Germinal center (tissue), 1 donor: ENCODE measurements at regions not wholly inside any gene's neighbourhood (a gene's known extent, or its start where the extent isn't known, plus 50 kb on each side); places are given as distances from the start of the nearest gene placed in this dataset.
"Not testable (repeated sequence)": the region's sequence is repeated elsewhere in the genome, so short reads cannot be mapped to it uniquely, and the experiment has no call there.

Experiments
- DNase-seq: peaks from one replicate; pipeline ENCODE4 v3.0.0; 2012; ENCODE audit warnings: mixed read lengths, low spot score

DNA sequence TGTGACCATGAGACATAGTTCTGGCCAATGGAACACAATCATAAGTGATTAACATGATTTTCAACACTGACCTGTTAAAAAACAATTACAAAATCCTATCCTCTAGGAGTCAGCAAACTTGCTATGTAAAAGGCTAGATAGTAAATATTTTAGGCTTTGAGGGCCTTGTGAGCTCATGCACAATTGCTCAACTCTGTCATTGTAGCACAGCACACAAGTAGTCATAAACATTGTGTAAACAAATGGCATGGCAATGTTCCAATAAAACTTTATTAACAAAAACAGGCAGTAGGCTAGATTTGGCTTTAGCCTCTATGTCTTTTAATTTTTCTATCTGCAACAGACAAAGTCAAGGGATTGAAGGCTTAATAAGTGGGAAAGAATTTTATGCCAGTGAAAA lies 350.7 kb downstream of the C12orf50 start:
- no peak for DNase-seq

DNA sequence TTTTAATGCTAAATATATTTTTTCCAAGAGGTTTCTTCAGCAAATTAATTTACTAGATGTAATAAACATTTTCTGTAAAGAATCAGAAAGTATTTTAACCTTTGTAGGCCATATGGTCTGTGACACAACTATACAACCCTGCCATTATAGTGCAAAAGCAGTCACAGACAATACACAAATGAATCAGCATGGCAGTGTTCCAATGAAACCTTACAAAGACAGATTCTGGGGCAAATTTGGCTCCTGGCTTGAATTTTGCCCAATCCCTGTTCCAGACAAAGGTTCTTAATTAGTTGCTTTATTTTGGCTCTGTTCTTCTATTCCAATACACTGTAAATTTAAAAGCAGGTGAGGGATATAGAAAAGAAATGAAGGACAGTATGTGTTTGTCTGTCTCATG lies 352.5 kb downstream of the C12orf50 start:
- DNase-seq = no peak

DNA sequence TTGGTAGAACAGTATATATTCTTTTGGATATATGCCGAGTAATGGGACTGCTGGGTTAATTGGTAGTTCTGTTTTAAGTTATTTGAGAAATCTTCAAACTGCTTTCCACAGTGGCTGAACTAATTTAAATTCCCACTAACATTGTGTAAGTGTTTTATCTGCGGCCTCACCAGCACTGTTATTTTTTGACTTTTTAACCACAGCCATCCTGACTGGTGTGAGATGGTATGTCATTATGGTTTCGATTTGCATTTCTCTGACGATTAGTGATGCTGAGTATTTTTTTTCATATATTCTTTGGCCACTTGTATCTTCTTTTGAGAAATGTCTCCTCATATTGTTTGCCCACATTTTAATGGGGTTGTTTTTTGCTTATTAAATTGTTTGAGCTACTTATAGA lies 357.4 kb downstream of the C12orf50 start:
- DNase-seq = no peak

DNA sequence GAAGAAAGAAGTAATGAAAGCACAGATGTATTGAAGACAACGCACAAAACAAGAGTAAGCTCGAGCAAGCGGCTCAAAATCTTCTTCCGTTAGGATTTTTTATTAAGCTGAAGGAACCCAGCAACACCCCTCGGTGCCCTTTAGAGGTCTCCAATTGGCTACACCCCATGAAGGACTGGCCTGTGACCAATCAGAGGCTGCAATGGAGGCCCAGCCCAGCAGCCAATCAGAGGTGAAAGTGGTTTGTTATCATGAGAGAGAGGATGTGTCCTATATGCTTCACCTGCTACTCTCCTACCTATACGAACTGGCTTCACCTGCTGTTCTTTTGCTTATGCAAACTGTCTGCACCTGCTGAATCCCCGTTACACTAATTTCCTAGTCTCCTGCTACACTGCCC lies 358.8 kb downstream of the C12orf50 start:
- no peak for DNase-seq

DNA sequence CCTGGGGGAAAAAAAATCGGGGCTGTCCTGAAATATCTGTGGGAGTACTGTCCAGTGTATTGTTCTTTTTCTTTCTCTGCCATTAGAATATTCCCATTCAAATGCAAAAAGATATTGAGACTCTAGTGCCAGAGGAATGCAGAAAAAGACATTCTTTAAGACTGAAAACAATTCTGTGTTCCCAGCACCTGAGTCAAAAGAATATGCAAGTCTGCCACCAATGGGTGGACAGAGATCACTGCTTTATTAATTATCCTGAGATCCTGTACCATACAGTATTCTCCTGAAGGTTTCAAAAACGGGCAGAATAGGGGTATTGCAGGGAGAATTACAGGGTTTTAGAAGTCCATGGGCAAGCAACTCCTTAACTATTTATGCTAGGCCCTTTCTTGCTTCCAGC lies 361.8 kb downstream of the C12orf50 start:
- no peak for DNase-seq

DNA sequence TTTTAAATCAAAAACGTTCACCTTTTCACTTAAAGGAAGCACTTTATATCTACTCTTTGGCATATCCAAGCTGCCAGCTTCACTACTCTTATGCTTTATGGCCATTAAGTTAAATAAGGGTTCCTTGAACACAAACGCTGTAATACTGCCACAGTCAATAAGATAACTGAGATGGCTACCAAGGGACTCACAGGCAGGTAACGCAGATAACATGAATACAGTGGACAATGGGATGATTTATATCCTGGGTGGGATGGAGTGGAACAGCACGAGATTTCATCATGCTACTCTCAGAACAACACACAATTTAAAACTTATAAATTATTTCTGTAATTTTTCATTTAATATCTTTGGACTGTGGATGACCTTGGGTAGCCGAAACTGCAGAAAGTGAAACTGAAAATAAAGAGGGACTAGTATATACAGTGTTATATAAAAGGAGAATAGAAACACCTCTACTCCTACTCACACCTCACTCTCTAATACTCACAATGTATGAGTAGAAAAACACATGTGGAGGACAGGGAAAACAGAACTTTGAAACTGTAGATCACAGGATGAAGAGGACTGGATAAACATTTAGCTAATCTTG lies 367.3 kb downstream of the C12orf50 start:
- no peak for DNase-seq

DNA sequence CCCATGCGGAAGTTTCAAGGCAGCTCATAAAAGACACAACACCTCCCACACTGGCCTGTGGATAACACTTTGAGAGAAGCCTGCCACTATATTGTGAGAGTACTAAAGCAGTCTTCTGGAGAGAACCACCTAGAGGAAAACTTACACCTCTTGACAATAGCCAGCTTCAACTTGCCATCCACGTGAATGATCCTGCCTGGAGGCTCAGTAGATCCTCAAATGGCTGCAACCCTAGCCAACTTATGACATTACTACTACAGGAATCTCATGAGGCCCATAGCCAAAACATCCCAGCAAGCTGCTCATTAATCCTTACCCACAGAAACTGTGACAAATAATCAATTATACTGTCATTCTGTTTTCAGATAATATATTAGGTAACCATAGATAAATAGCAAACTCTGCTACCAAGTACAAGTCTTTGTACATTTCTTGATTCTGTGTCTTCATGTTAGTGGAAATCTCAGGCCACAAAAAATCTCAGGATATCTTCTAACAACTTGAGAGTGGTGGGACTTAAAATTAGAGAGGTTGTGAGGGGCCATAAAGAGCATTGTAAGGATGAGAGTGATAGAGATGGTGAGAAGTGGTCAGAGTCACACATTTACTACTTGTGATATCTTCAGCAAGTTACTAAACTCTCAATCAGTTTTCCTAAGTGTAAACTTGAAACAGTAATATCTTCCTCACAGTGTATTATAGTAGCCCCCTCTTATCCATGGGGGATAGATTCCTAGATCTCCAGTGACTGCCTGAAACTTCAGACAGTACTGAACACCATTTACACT lies 368.0 kb downstream of the C12orf50 start:
- no peak for DNase-seq

DNA sequence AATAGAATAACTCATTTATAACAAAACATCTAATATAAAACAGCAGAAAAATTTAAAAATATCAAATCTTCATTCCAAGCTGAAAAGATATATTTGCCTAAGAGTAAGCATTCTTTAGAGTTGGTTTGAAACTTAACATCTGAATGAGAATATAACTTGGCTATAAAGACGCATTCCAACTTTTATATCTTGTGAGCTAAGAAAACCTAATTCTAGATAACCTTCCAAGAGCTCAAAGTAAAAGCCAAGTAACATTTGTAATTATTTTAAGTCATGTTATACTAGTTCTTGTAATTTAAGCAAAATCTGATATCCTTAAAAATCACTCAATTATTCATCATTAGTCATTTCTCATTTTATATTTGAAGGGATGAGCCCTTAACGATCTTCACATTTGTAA lies 368.9 kb downstream of the C12orf50 start:
- DNase-seq = no peak

DNA sequence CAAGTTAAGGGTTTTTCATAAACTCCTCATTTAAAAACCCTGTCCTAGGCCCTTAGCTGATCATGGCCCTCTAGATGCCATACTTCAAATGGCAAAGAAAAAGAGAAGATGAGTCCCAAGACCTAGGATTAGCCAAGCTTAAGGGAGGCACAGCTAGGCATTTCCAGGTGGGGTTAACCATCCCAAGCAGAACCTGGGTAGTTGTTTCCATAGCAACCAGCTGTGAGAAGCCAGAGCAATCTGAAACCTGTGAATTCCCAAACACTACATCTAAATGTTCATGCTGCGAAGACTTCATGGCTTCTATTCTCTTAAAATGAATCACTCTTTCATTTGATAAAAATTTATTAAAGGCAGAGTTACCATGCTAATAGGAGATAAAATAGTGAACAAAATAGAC lies 372.9 kb downstream of the C12orf50 start:
- no peak for DNase-seq

DNA sequence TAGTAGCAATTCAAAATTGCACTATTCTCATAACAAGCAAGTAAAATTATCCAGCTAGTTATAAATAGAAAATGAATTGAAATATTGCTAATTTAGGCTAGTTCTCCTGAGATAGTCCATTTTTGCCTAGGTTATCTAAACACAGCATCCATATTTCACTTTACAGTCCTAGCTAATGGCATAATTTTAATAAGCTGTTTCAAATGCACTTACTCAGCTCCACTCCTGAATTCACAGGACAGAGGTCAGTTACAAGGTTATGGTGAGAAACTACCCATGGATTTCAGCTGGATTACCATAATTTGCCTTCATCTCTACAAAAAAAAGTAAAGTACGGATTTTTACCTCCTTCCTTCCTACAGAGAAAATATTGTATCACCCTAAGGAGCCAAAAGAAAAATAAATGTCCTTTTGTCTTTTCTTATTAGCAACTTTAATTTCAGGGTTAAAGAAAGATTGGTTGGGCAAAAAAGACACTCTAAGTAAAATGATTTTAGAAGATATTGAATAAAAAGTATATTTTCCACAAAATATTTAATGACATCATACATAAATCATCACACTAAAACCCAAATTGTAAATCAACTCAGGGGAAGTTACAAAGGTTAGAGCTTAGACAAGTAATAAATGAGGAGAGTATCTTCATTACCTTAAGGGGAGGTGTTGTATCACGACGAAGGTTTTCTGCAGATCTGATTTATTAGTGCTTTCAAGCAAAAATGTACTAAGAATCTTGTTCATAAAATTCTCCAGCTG lies 377.4 kb downstream of the C12orf50 start:
- no peak for DNase-seq

DNA sequence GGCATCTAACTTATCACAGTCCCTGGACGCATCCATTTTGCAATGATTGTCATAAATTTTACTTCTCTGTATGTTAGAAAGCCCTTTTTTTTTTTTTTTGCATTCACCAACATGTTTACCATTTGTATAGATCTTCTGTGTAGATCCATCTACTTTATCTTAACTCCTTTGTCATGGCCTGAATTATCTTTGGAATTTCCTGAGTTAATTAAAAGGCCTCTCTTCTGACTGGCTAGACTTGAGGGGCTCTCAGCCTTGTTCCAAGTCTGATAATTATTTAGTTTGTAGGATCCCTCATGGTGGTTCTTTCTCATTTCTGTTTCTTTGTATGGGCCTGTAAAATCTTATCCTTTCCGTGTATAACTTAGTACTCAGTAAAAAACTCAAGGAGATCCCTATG lies 387.0 kb downstream of the C12orf50 start:
- DNase-seq = no peak

DNA sequence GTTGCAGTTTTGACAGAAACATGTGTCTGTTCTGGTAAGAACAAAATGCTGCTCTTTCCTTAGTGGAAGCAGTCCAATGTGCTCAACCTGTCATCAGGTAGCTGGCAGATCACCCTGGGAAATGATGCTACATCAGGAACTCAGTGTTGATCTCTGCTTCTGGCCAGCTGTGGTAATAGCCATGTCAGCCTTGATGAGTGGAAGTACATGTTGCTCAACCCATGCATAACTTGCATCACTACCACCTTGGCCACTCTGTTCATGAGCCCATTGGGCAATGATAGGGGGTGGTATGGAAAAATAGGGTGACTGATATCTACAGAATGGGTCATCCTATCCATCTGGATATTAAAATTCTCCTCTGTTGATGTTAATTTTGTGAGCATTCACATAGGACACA lies 411.0 kb downstream of the C12orf50 start:
- no peak for DNase-seq

DNA sequence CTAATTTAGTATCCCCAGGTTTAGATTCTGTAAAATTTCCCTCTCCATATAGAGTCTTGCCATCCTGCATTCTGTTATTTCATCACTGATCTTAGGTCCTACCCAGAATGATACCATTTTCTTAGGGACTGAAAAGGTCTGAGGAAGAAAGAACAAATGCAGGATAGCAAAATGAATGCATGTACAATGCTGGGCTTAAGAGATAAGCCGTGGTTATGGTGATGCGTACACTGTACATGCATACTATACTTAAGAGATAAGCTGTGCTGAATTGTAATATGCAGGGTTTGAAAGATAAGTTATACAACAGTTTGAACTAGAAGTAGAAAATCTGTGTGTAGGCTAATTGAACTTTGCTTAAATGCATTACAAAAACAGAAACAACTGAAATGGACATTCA lies 416.2 kb downstream of the C12orf50 start:
- DNase-seq = no peak

DNA sequence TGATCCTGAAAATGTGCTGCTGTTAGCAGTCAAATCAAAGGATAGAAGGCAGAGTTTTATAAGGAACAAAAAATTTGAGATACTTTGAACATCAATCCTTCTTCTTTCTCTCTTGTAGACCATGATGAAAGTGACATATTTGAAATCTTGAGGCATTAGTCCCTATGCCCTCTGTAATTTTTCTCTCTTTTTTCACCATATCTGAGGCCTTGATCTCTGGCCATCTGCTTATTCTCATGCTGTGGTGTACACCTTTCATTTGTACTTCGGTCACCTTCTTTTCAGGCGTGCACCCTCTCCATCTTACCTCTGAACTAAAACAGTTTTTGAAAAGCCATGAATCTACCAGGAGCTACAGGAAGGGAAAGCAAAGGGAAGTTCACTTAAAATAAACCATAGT lies 420.9 kb downstream of the C12orf50 start:
- no peak for DNase-seq

DNA sequence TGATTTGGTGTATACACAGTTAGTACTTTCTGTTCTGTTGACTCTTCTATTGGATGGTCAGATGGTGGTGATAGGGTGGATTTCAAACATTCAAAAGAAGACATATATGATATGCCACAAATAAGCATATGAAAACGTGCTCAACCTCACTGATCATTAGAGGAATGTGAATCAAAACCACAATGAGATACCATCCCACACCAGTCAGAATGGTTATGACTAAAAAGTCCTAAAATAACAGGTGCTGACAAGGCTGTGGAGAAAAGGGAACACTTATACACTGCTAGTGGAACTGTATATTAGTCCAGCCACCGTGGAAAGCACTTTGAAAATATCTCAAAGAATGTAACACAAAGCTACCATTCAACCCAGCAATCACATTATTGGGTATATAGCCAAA lies 425.5 kb downstream of the C12orf50 start:
- DNase-seq = no peak

DNA sequence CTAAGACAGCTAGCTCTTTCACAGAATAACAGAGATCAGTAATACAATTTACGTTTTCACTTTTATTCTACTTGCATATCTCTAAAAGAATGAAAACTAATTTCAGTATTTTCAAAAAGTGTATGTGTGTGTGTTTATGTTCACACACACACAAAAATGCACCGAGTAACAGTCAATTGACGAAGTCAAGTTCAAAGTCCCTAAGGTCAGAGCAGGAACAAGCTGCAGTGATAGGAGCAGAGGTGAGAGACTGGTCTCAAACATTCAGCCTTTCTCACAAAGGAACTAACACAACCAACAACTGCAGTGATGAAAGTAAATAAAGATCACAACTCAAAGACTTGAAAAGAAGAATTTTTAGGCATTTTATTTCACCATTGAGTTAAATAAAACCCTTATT lies 429.7 kb downstream of the C12orf50 start:
- no peak for DNase-seq

DNA sequence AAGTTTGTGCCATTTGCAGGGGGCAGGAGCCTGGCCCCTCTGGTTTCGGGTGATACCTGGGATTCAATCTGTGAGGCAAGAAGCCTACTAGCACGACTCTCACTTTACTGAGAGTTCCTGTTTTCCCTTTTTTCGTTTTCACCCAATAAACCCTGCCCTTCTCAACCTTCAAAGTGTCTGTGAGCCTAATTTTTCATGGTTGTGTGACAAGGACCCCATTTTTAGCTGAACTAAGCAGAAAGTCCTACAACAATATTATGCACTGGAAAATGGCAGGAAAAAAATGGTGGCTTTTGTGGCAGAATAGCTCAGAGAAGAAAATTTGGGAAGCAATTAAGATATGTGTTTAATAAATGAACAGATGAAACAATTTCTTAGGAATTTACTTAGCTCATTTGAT lies 432.1 kb downstream of the C12orf50 start:
- no peak for DNase-seq

DNA sequence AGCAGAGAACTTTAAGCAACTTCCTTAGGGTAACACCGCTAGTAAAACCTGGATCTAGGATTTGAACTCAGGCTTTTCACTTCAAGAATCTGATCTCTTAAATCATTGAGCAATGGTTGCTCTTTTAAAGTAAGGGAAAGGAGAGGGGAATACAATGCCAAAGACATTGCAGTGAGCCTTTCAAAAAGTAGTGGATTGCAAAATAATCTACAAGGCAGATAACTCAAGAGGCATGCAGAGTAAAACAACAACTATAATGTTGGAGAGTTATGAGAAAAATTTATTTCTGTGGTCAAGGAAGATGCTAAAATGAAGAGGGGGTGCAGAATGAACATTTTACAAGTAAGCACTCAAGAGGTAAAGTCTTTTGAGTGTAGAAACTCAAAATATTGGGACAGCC lies 432.6 kb downstream of the C12orf50 start:
- DNase-seq = no peak

DNA sequence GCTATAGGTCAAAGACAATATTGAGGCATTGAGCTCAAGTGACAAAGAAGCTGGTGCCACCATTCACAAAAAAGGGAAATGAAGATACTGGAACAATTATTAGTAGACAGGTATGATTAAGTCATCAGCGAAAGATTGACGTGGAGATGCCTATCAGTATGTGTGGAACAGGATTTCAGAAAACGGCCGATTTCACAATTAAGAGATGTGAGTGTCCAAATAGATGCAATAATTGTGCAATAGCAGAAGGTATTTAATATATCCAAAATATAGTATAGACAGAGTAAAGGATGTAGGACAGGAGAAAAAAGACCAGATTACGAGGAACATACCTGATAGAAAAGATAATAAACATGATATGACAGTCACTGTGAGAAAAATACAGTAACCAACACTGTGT lies 433.1 kb downstream of the C12orf50 start:
- no peak for DNase-seq

DNA sequence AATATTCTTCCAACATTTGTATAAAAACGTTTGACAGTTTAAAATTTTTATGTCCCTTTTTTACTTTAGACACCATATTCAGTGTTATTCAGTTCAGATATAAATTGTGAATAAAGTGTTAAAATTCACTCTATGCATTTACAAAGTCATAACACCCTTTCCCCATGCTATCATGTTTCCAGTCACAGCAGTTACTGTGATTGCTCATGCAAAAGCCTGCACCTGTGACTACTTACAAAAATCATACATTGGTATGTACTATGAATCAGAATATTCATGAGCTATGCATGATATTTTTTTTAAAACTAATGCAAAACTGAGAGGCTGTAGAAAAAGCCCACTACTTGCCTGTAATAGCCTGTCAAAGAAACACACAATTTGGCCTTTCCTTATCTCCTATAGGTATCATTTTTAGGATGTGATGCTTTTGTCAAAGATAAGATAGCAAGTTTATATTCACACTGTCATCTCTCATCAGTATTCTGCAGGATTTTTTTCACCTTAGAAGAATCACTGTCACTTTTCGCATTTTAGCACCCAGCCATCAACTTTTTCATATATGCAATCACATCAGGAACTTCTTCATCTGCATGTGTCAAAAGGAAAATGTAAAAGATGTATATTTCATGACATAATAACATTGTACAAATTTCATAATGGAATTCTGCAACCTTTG lies 443.2 kb downstream of the C12orf50 start:
- no peak for DNase-seq

DNA sequence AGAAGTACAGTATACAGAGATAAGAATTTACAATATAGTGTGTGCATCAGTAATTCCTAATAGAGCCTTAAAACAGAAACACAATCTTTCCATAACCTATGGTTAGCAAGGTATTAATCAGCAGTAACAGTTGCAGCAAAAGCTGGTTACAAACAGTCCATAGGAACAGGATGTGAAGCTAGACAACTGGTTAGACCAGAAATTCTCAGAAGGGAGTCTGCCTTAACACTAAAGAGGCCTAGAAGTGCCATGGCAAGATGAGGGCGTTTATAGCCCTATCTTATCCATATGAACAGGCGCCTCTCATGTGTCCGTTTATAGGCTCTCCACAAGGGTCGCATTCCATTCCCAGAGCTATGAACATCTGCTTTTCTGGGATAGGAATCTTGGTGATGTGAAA lies 450.1 kb downstream of the C12orf50 start:
- DNase-seq = not testable (repeated sequence)

DNA sequence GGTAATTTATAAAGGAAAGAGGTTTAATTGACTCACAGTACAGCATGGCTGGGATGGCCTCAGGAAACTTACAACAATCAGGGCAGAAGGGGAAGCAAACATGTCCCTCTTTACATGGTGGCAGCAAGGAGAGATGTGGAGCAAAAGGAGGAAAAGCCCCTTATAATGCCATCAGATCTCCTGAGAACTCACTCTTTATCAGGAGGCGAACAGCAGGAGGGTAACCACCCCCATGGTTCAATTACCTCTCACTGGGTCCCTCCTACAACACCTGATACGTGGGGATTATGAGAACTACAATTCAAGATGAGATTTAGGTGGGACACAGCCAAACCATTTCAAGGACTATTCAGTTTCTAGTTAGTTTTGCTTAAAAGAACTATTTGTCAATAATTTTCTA lies 453.3 kb downstream of the C12orf50 start:
- DNase-seq = no peak

DNA sequence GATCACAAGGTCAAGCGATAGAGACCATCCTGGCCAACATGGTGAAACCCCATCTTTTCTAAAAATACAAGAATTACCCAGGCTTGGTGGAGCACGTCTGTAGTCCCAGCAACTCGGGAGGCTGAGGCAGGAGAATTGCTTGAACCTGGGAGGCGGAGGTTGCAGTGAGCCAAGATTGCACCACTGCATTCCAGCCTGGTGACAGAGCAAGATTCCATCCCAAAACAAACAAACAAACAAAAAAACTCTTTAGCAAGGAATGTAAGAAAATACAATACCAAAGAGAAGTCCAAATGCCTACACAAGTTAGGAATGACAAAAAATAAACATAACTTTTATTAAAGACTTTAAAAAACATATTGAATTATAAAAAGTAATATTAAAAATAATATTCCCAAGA lies 462.3 kb downstream of the C12orf50 start:
- not testable (repeated sequence) for DNase-seq
